GM18867 (cell line): ENCODE measurements at regions not wholly inside any gene's neighbourhood (a gene's known extent, or its start where the extent isn't known, plus 50 kb on each side); places are given as distances from the start of the nearest gene placed in this dataset.

Experiments
- ATAC-seq: cut with Tn5 transposase; IDR thresholded peaks from one replicate; pipeline ENCODE4 v1.9.1; 2021; ENCODE audit warnings: mild to moderate bottlenecking, moderate library complexity; ENCODE audit not compliant: unreplicated experiment

DNA sequence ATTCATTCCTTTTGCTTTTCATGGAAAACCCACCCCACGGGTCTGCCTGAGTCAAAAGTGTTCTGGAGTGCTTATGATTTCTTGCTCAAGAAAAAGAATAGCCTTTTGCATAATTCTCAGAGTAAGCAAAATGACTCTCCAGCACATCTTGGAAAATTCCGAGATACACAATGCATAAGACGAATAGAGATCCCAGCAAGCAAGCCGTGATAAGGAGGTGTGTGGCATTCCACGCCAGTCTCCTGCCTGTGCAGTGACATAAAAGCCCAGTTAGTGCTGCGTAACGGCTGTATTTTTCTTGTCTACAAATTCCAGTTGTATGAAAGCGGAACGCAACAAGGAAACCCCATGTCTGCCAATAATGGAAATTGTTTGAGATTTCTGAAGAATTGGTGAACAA lies 237.9 kb upstream of the GATB start:
- ATAC-seq = no peak

GRCh38 chr4:151997461-151997860 lies 236.7 kb upstream of the GATB start:
- no peak for ATAC-seq

DNA sequence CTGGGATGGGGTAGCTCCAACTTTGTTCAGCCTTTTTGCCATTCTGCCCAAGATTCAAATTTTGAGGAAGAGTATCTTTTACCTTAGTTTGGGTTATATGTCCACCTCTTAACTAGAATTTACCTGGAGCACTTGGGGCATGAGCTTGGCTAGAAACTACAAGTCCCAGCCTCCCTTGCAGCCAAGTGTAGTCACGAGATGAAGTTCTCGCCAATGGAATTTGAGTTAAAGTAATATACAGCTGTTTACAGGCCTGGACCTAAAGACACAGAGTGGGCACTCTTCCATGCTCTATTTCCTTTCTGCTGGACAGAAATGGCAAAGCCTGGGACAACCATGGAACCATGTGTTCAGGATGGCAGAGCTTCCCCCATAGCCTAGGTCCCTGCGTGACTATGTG lies 233.6 kb upstream of the GATB start:
- ATAC-seq = no peak

DNA sequence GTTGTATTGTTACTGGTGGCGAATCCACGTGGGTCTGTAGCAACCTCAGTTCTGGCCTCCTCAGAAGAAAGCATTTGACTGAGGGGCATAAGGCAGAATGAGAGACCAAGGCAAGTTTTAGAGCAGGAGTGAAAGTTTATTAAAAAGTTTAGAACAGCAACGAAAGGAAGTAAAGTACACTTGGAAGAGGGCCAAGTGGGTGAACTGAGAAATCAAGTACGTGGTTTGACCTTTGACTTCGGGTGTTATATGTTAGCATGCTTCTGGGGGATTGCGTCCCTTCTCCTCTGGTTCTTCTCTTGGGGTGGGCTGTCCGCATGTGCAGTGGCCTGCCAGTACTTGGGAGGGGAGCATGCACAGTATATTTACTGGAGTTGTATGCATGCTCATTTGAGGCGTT lies 232.7 kb upstream of the GATB start:
- no peak for ATAC-seq

GRCh38 chr4:151992332-151993154 lies 231.7 kb upstream of the GATB start:
- ATAC-seq = no peak

DNA sequence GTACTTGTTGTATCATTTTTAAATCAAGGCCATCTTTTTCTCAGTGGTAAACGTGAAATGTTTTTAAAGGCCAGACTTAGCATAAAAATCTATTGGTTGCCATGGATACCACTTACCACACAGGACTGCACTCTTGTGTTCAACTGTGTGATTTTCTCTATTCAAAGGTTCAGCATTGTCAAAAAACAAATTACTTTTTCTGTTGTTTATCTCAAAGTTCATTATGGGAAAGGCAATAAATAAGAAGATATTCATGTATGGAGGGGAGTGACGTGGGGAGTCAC lies 231.0 kb upstream of the GATB start:
- no peak for ATAC-seq

GRCh38 chr4:151991001-151991883 lies 230.4 kb upstream of the GATB start:
- no peak for ATAC-seq

DNA sequence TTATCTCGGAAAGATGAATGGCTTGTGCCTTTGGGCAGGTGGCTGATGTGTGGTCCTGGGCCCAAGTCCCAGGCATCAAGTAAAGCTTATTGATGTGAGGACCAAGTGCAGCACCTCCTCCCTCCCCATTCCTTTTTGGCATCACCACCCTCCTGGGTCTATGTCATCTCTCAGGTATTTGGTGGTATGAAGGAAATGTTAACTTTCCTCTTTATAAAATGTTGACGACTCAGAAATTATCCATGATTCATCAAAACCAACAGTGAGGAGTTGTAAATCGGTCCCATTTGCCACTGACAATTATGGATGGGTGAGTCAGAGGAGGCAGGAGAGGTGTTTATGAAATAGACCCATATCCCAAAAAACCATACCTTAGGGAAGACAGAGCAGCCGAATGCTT lies 229.4 kb upstream of the GATB start:
- no peak for ATAC-seq

DNA sequence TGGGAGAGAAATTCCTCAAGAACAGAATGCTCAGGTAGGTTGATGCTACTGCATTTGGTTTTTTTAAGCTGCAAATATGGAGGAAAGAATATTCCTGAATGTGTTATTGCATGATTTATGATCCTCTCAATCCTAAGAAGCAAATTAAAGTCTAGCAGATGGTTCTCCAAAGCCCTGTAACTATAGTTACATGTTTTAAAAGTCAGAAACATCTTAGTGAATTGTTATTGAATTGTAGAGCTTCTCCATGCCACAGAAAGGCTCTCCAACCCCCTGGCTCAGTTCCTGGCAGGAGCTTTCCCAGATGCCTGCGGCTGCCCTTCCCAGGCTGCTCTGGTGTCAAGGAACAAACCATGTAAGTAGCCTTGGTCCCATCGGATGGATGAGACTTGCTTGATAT lies 227.8 kb upstream of the GATB start:
- no peak for ATAC-seq

DNA sequence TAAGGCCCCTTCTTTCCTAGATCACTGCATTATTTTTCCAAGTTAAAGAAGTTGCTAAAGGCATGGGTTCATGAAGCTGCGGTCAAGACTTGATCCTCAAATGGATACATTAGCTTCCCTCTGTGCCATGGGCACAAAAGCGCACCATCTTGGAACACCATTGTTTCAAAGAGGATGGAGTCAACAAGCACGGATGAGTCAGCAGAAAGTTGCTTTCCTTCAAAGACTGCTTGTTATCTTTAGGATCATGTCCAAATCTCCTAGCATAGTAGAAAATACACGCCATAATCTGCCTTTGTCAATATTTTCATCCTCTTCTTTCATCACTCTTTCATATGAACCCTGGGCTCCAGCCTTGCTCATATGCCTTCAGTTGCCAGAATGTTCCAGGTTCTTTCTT lies 226.8 kb upstream of the GATB start:
- no peak for ATAC-seq

GRCh38 chr4:151983854-151984253 lies 223.0 kb upstream of the GATB start:
- ATAC-seq = no peak

DNA sequence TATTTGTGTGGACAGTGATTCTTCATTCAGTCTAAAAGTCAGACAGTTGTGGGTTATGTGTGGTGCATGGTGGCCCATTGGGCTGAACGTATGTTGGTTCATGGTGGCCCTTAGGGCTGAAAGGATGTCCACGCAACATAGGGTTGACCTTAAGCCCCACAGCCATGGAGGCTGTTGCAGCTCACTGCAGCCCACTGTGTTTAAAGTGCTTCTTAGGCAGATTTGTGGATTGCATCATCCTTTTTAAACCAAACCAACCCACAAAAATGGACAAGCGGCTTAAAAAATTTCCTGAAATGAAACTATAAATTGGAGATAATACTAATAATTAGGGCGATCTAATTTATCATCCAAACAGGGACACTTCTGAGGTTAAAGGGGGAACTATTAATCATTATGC lies 219.0 kb upstream of the GATB start:
- ATAC-seq = no peak

GRCh38 chr4:151968643-151969042 lies 207.8 kb upstream of the GATB start:
- ATAC-seq = no peak

- ATAC-seq = no peak
Observed at GRCh38 chr4:151967074-151967473, 206.3 kb upstream of the GATB start.

DNA sequence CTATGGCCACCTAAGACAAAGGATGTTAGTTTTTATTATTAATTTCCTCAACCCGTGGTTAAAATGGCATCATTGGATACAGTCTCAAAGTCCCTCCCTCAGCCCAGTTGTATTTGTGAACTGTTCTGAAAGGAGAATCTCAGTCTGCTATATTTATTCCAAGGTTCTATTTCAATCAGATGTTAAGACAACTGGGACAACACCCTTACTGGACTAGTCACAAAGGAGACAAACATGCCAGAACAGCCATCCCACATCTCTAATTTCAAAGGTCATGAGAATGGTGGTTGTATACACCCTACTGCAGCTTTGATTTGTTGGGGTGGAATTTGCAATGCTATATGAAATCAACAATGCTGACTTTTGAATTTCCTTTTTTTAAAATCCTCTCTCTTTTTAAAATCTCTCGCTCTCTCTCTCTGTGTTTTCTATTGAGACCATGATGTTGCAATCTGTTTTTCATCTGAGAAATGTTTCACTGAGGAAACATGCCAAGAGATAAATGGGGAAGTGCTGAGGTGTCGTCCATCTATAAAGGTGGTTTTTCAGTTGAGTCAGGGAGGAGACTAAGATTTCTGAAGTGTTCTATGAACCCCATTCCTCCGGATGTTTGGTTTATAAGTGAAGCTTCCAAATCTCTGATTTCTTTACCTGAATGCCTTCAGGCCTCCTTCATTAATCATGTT lies 201.5 kb upstream of the GATB start:
- no peak for ATAC-seq

DNA sequence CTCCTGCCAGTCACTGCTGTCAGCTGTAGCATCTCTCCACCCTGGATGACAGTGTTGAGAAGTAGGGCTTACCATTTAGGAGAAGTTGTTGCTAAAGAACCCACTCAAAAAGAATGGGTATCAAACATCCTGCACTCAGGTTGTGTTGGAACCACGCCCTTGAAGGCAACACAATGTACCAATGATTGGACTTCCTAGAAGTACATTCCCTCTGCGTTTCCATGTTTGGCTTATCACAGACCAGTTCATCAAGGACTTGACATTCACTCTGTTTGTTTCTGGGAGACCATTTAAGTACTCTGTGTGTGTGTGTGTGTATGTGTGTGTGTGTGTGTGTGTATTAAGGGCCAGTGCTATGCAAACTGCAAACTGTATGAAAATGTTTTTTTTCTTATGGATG lies 200.6 kb upstream of the GATB start:
- no peak for ATAC-seq

DNA sequence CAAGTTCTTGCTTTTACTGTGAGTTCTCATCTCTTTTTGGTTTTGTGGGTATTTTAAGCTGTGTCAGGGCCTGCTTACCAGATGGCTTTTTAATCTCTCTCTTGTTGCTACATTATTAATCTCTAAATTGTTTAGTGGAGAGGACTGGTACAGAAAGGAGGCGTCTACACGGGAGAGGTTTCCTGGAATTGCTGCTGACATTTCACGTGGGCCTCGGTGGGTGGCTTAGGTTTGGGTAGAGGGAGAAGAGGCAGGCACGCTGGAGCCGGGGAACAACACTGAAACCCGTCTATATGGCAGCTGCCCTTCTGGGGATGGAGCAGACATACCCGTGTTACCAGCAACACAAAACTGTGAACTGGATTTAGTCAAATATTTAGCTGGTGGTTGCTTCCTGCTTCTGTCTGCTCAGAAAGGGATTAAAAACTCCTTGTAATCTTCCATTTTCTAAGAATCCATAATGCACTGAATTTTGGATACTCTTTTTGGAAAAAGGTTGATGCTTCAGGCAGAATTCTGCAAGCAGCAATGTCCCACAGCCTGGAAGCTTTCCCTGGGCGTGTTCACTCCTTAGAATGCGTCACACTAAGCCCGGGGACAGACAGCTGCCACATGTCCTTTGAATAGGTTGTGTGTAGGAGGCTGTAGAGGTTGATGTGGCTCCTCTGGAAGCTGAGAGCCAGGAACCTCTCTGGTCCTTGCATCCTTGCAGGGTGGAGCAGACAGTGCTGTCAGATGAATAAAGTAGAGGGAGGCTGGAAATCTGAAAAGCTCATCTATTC lies 199.8 kb upstream of the GATB start:
- ATAC-seq = no peak

- no peak for ATAC-seq
Observed at GRCh38 chr4:151957153-151957552, 196.3 kb upstream of the GATB start.

DNA sequence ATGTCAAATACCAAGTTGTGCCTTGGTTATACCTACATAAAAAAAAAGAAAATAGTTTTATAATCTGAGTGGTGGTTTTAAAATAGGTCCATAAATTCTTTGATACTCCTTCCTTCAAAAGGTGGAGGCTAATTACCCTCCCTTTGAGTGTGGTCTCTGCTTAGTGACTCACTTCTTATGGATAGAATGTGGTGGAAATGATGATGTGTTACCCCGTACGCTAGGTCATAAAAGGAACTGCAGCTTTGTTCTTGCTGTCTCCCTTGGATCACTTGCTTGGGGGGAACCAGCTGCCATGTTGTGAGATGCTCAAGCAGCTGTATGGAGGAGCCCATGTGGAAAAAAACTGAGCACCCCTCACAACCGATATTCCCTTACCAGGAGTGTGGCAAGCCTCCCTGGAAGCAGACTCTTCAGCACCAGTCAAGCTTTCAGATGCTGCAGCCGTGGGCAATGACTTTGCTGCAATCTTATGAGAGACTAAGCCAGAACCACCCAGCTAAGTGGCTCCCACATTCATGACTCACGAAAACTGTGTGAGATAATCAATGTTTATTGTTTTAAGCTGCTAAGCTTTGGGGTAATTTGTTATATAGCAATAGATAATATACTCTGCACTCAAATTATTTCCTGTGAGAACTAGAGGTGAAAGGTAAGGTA lies 195.0 kb upstream of the GATB start:
- no peak for ATAC-seq

DNA sequence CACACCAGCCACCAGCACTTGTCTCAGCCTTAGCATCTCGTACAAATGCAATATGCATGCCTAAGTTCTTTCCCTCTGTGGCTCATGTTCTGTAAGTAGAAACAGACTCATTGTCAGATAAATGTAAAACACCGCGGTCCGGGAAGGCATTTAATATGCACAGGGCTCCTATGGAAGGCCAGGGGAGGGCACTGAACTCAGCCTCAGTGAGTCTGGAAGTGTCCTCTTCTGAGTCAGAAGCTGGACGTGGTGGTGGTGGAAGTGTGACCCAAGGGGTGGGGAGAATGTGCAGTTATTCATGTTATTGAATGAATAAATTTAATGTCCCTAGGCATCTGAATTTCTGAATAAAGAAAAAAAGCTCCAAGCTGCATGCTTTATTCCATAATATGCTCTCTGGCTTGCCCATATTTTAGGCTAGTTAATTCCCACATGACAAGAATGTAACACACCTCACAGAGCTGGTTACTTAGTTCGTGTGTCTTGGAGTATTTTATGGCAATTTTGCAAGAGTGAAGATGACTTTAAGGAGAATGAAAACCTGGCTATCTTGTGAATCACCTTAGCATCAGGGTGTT lies 193.1 kb upstream of the GATB start:
- no peak for ATAC-seq
